GM12865 (cell line): ENCODE measurements at regions not wholly inside any gene's neighbourhood (a gene's known extent, or its start where the extent isn't known, plus 50 kb on each side); places are given as distances from the start of the nearest gene placed in this dataset.

ENCODE experiments used
- DNase-seq: peaks from one replicate; pipeline ENCODE4 v3.0.0; 2010; ENCODE audit warnings: low read depth
- H3K4me3 ChIP-seq: 2 replicates; pipeline ENCODE4 v1.5.1; 2011; ENCODE audit warnings: mild to moderate bottlenecking, low read depth, low read length, control low read depth
- TF ChIP-seq, protein P1 (sequence below): IDR thresholded peaks from 2 replicates; pipeline ENCODE4 v1.5.1; 2011; ENCODE audit warnings: low read length, control low read depth, low read depth, inconsistent platforms; ENCODE audit not compliant: insufficient read depth; ENCODE audit errors: missing control alignments

GRCh38 chr11:104275992-104276391 is 112.0 kb upstream of the PDGFD start:
- TF ChIP-seq, protein P1, sequence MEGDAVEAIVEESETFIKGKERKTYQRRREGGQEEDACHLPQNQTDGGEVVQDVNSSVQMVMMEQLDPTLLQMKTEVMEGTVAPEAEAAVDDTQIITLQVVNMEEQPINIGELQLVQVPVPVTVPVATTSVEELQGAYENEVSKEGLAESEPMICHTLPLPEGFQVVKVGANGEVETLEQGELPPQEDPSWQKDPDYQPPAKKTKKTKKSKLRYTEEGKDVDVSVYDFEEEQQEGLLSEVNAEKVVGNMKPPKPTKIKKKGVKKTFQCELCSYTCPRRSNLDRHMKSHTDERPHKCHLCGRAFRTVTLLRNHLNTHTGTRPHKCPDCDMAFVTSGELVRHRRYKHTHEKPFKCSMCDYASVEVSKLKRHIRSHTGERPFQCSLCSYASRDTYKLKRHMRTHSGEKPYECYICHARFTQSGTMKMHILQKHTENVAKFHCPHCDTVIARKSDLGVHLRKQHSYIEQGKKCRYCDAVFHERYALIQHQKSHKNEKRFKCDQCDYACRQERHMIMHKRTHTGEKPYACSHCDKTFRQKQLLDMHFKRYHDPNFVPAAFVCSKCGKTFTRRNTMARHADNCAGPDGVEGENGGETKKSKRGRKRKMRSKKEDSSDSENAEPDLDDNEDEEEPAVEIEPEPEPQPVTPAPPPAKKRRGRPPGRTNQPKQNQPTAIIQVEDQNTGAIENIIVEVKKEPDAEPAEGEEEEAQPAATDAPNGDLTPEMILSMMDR, result no peak
- H3K4me3 ChIP-seq, result no peak overlapping the region
- DNase-seq, result no peak

- DNase-seq, result no peak
- TF ChIP-seq, protein P1, result no peak
- no peak overlapping the region for H3K4me3 ChIP-seq
Measured at GRCh38 chr11:104260456-104260855, 96.5 kb upstream of the PDGFD start.

DNA sequence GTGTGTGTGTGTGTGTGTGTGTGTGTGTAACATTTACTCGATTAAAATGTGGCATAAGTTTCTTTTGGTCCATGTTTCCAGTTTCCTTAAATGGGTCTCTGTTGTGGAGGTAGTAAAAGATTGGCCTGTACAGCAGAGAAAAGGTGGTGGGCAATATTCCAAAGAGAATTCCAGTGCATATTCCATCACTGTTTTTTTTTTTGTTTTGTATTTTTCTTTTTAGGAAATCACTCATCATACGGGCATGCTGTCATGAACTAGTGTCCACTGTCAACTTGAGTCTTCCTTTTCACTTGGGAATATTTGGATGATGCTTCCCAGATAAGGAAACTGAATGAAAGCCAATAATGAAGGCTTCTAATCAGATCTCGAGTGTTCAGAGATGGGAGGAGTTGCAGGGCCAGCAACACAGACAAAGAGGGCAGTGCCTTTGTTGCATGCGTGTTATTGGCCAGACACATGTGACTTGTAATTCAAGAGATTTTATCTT is 95.2 kb upstream of the PDGFD start:
- no peak overlapping the region for H3K4me3 ChIP-seq
- no peak for DNase-seq
- TF ChIP-seq, protein P1, result no peak

GRCh38 chr11:104256525-104256924 is 92.6 kb upstream of the PDGFD start:
- TF ChIP-seq, protein P1, result no peak
- H3K4me3 ChIP-seq, result no peak overlapping the region
- DNase-seq, result no peak

DNA sequence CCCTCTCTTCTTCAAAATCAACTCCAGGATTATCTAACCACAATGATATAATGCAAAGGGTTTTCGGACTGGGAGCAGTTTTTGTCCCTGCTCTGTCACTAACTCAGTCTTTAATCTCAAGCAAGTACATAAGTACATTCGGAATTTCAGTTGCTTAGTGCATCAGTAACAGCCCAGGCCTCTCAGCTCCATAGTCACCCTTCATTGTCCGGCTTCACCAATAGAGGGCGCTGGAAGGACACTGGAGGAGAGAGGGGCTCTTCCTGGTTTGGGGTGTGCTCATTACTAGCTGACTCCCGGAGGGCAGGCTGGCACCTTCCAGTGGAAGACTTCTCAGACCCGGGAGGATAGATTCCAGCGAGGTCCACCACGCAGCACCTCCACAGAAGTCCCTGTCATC is 90.4 kb upstream of the PDGFD start:
- peak; percentile 58 for DNase-seq
- H3K4me3 ChIP-seq, result no peak overlapping the region
- TF ChIP-seq, protein P1, result peak; percentile 71

- no peak overlapping the region for H3K4me3 ChIP-seq
- DNase-seq, result no peak
- TF ChIP-seq, protein P1, result no peak
Measured at GRCh38 chr11:104246590-104246989, 82.6 kb upstream of the PDGFD start.

DNA sequence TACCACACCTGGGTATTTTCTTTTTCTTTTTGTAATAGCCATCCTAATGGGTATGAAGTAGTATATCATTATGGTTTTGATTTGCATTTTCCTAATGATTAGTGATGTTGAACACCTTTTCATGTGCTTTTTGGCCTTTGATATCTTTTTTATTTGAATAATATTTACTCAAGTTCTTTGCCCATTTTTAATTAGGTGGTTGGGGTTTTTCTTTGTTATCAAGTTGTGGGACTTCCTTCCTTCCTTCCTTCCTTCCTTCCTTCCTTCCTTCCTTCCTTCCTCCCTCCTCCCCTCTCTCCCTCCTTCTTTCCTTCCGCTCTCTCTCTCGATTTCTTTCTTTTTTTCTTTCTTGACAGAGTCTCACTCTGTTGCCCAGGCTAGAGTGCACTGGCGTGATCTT is 75.0 kb upstream of the PDGFD start:
- no peak overlapping the region for H3K4me3 ChIP-seq
- TF ChIP-seq, protein P1, result no peak
- DNase-seq, result no peak
